T-helper 17 cell (primary cell): ENCODE measurements at regions not wholly inside any gene's neighbourhood (a gene's known extent, or its start where the extent isn't known, plus 50 kb on each side); places are given as distances from the start of the nearest gene placed in this dataset.
"Not testable (repeated sequence)": the region's sequence is repeated elsewhere in the genome, so short reads cannot be mapped to it uniquely, and the experiment has no call there.

Experiments used
- ATAC-seq: fragments of 150-1000 bp; cut with Tn5 transposase; 2 replicates; pipeline ENCODE4 v1.10.0; 2021; ENCODE audit warnings: mild to moderate bottlenecking, moderate library complexity
- DNase-seq, 3 donors: peaks; one replicate each; pipeline versions ENCODE4 v3.0.0 to v3.0.0-alpha.2; 2020 to 2021
- H3K9me3 ChIP-seq: one replicate; pipeline ENCODE4 v1.7.0; 2013; ENCODE audit warnings: low read length, mild to moderate bottlenecking; ENCODE audit not compliant: control insufficient read depth, poor library complexity, severe bottlenecking
- H3K27ac Mint-ChIP-seq: one replicate; pipeline ENCODE4 v1.8.0; 2022; ENCODE audit warnings: mild to moderate bottlenecking, moderate library complexity, mixed read lengths
- H3K27me3 Mint-ChIP-seq: one replicate; pipeline ENCODE4 v1.8.0; 2022; ENCODE audit warnings: mixed read lengths
- H3K36me3 Mint-ChIP-seq: one replicate; pipeline ENCODE4 v1.8.0; 2022; ENCODE audit warnings: low read depth, mixed read lengths
- H3K4me1 Mint-ChIP-seq: one replicate; pipeline ENCODE4 v1.8.0; 2022; ENCODE audit warnings: mild to moderate bottlenecking, mixed read lengths
- H3K4me3 Mint-ChIP-seq: one replicate; pipeline ENCODE4 v1.8.0; 2022; ENCODE audit warnings: mild to moderate bottlenecking, moderate library complexity, mixed read lengths

DNA sequence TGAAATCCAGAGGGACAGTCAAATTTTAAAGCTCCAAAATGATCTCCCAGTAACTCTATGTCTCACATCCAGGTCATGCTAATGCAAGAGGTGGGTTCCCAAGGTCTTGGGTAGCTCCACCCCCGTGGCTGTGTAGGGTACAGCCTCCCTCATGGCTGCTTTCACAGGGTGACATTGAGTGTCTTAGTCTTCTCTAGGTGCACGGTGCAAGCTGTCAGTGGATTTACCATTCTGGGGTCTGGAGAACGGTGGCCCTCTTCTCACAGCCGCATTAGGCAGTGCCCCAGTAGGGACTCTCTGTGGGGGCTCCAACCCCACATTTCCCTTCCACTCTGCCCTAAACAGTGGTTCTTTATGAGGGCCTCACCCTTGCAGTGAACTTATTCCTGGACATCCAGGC, 640.0 kb upstream of the TPTE start:
- not testable (repeated sequence) for H3K4me3 Mint-ChIP-seq, ATAC-seq, H3K36me3 Mint-ChIP-seq, H3K27ac Mint-ChIP-seq, DNase-seq, H3K4me1 Mint-ChIP-seq, H3K27me3 Mint-ChIP-seq, H3K9me3 ChIP-seq

DNA sequence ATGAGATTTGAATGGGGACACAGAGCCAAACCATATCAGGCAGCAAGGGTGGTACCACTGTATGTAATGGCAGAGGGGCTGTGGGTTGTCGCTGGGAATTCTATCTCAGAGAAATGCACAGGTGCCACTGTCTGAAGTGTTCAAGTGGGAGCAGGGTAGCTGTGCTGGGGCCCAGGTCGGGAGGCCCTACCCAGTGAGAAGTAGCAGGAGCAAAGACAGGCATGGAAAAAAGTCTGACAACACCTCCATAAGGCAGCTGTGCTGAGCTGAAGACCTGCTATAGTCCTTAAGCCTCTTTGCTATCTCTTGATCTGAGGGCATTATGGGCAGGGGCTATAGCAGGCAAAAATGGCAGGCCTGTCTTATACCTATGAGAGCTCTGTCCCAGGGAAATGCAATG, 638.3 kb upstream of the TPTE start:
- not testable (repeated sequence) for H3K9me3 ChIP-seq, H3K4me1 Mint-ChIP-seq, H3K36me3 Mint-ChIP-seq, H3K4me3 Mint-ChIP-seq, H3K27me3 Mint-ChIP-seq, ATAC-seq, H3K27ac Mint-ChIP-seq, DNase-seq

DNA sequence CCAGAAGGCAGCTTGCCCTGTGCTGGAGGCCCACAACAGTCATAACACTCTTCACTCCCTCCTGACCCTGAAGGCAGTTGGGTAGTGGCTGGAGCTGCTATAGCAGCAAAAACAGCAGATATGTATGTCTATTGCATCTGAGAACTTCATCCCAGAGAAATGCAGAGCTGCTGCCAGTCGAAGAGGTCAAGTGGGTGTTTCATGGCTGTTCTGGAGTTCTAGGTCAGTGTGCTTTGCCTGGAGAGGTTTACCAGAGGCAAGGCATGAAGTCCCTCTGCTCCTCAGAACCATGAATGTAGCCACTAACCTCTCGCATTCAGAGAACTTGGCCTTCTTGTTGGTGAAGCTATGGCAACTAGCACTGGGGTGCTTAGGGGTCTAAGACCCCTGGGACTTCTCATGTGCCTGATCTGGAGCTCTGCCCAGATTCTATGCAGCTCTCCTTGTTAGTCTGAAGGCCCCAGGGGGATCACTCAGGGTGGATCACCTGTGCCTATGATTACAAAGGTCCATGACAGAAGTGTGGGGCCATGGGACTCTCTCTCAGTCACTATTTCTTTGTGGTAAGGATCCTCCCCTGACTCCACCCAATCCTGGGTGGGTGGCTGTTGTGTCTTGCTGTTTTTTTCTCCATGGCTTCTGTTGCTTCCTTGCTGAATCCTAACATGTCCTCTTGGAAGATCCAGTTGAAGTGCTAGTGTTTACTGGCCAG, 637.7 kb upstream of the TPTE start:
- H3K4me1 Mint-ChIP-seq, H3K36me3 Mint-ChIP-seq, H3K27me3 Mint-ChIP-seq, H3K9me3 ChIP-seq, DNase-seq, H3K27ac Mint-ChIP-seq, H3K4me3 Mint-ChIP-seq, ATAC-seq: not testable (repeated sequence)

DNA sequence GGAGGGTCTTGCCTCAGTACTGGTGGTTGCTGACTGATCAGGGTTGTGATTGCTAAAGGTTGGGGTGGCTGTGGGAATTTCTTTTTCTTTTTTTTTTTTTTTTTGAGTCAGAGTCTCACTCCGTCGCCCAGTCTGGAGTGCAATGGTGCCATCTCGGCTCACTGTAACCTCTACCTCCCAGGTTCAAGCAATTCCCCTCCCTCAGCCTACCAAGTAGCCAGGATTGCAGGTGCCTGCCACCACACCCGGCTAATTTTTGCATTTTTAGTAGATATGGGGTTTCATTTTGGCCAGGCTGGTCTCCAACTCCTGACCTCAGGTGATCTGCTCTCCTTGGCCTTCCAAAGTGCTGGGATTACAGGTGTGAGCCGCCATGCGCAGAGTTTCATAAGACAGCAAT, 632.9 kb upstream of the TPTE start:
- H3K27ac Mint-ChIP-seq, DNase-seq, H3K4me1 Mint-ChIP-seq, H3K27me3 Mint-ChIP-seq, H3K9me3 ChIP-seq, H3K36me3 Mint-ChIP-seq, ATAC-seq, H3K4me3 Mint-ChIP-seq: not testable (repeated sequence)

DNA sequence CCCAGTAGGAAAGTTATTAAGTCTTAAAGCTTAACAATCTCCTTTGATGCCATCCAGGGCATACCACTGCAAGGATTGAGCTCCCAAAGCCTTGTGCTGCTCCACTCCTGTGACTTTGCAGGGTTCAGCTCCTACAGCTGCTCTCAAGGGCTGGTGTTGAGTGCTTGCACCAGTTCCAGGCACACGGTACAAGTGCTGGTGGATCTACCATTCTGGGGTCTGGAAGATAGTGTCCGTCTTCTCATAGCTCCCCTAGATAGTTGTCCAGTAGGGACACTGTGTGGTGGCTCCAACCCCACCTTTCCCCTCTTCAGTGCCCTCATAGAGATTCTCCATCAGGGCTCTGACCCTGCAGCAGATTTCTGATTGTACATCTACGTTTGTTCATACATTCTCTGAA, 617.8 kb upstream of the TPTE start:
- not testable (repeated sequence) for H3K27me3 Mint-ChIP-seq, H3K36me3 Mint-ChIP-seq, H3K4me1 Mint-ChIP-seq, DNase-seq, H3K4me3 Mint-ChIP-seq, H3K9me3 ChIP-seq, ATAC-seq, H3K27ac Mint-ChIP-seq

DNA sequence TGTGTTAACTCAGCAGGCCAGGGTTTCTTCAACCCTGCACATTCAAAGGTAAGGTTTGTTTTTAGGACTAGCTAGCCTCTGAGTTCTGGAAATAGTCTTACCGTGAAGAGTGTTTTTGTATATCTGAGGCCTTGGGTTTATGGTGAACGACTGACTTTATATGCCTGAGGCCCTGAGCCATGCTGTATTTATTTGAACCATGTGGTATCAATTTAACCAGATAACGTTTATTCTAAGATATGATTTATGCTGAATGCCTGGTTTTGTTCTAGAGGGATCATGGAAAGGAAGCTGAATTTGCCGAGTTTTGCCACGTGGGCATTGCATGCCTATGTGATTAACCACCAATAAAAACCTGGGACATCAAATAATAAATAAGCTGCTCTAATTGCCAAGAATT, 607.2 kb upstream of the TPTE start:
- not testable (repeated sequence) for H3K4me3 Mint-ChIP-seq, ATAC-seq, DNase-seq, H3K36me3 Mint-ChIP-seq, H3K27me3 Mint-ChIP-seq, H3K9me3 ChIP-seq, H3K27ac Mint-ChIP-seq, H3K4me1 Mint-ChIP-seq

DNA sequence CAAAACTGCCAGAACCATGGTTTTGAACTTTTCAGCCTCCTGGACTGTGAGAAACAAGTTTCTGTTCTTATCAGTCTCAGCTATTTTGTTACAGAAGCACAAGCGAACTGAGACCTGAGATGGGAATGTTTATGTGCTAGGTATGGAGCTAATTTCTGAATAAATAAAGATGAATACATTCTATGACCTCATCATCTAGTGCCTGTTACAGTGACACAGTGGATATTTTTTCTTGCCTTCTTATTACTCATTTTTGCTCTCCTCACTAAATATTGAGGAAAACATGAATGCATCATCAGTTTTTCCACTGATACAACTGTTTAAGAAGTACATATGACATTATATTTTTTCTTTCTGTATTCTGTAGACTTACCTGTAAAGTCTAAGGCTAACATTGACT, 601.9 kb upstream of the TPTE start:
- not testable (repeated sequence) for H3K27ac Mint-ChIP-seq, H3K9me3 ChIP-seq, H3K36me3 Mint-ChIP-seq, H3K27me3 Mint-ChIP-seq, H3K4me1 Mint-ChIP-seq, ATAC-seq, H3K4me3 Mint-ChIP-seq, DNase-seq

DNA sequence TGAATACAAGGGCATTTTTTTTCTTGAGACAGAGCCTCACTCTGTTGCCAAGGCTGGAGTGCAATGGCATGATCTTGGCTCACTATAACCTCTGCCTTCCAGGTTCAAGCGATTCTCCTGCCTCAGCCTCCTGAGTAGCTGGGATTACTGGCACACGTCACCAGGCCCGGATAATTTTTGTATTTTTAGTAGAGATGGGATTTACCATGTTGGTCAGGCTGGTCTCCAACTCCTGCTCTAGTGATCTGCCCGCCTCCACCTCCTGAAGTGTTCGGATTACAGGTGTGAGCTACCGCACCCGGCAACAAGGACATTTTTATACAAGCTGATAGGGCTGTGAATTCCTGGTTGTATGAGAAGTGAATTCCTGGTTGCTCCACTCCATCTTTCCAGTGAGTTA, 577.7 kb upstream of the TPTE start:
- not testable (repeated sequence) for H3K4me3 Mint-ChIP-seq, H3K4me1 Mint-ChIP-seq, H3K27ac Mint-ChIP-seq, H3K27me3 Mint-ChIP-seq, H3K9me3 ChIP-seq, ATAC-seq, H3K36me3 Mint-ChIP-seq, DNase-seq

DNA sequence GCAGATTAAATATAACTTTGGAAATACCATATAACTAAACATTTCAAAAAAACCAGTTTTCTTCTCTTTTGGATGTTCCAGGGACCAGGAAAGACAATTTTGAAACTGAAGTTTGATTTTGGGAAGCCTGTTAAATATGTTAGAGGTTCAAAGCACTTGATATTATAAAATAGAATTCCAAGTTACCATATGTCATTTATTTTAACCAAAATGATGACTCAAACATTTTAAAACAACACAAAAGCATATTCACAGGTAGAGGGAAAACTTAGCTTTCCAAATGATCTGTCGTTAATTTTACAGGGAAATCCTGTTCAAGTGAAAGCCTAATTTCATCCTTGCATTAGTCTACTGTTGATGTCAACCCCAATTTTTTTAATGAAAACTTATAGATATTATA, 575.3 kb upstream of the TPTE start:
- not testable (repeated sequence) for H3K36me3 Mint-ChIP-seq, DNase-seq, ATAC-seq, H3K27ac Mint-ChIP-seq, H3K4me3 Mint-ChIP-seq, H3K27me3 Mint-ChIP-seq, H3K4me1 Mint-ChIP-seq, H3K9me3 ChIP-seq

DNA sequence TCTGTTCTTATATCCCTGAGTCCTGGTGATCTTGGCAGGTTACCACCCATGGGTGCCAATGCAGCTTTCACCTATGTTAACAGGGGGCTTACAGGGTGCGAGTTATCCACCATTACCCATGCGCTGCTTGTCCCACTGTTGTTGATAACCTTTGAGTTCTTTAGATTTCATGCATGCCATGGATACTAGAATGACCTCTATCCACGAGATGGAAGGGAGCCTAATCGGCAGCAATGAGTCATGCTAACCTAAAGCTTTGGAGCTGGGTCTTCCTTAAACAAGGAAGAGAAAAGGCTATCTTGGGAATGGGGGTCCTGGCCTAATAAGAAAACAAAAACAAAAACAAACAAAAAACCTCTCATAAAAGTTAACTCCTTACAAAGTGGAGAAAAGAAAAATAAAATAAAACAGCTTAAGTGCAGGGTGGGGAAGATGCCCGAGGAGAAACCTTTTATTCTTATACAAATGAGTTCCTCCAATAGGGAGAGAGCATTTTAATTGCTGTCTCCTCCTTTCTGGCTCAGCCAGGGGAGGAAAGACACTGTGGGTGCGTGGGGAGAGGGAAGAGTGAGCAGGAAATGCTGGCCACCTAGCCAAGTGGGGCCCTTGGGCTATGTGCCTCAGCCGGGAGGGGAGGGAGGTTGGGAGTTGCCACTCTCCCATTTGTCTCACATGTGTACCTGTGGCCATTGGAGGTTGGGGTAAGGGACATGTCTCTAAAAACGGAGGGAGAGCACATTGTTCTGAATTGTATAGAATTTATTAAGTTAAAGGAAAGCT, 571.7 kb upstream of the TPTE start:
- H3K27me3 Mint-ChIP-seq, H3K36me3 Mint-ChIP-seq, H3K27ac Mint-ChIP-seq: not testable (repeated sequence)

DNA sequence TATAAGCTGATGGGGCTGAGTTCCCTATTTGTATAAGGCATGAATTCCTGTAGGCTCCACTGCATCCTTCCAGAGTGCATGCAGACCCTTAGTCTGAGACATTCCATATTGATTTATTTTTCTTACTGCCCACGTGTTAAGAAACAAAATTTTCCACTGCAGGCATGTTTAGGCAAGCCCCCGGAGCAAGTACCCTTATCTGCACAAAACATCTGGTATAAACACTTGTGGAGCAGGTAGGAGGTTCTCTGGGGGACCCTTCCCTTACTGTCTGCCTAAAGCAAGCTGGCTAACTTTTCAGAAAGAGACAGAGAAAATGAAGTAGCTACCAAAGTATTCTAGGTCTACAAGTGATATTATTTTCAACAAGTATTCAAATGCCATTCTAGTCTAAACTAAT, 571.0 kb upstream of the TPTE start:
- H3K9me3 ChIP-seq, H3K36me3 Mint-ChIP-seq, H3K4me3 Mint-ChIP-seq, H3K27ac Mint-ChIP-seq, H3K4me1 Mint-ChIP-seq, DNase-seq, H3K27me3 Mint-ChIP-seq, ATAC-seq: not testable (repeated sequence)

More for the DNA sequence above, 571.7 kb upstream of the TPTE start:
- H3K4me3 Mint-ChIP-seq, DNase-seq, ATAC-seq, H3K4me1 Mint-ChIP-seq, H3K9me3 ChIP-seq: not testable (repeated sequence)

DNA sequence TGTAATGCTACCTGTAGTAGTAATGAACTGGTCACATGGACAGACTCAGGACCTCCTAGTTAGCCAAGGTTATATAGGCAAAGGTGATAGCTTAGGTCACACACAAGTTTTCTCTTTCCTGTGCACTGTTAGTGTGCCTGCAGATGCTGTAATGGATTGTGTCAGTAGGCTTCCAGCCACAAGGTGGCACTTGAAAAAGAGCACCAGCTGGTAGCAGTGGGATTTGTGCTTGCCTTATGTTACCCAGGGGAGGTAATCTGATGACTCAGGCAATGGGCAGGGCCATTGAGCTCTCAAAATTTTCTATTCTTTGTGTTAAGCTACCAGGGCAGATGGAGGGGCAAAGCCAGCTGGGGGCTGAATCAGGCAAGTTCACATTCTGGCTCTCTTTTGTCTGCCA, 562.6 kb upstream of the TPTE start:
- H3K27me3 Mint-ChIP-seq: not testable (repeated sequence)

DNA sequence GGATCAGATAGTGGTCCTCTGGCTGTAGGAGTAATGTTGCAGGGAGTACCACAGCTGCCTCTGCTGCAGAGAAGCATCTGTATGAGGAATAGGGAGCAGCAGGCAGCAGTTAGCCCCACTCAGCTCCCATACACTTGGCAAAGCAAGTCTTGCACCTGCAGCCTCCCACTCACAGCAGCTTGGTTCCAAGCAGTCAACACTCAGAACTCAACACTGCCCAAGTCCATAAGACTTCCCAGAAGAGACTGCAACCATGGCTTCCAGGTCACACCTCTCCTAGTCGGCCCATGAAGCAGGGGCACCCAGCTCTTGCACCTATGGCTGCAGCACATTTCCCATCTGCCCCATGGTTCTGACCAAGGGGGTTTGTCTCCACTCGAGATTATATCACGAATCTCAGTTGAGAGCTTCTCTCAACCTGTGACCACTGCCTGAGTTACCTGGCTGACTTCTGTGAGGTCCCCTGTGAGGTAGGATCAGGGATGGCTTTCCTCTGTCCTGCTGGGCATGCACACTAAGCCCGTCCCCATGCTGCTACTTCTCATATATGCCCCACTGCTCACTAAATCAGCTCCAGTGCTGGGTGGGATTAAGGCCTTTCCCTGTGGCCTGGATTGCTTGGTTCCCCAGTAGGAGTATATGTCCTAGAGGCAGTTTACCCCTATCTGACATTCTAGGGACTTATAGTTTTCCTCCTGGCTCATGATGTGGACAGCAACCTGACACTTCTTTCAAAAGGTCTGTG, 562.0 kb upstream of the TPTE start:
- not testable (repeated sequence) for DNase-seq, ATAC-seq, H3K27ac Mint-ChIP-seq, H3K9me3 ChIP-seq, H3K4me3 Mint-ChIP-seq, H3K27me3 Mint-ChIP-seq, H3K36me3 Mint-ChIP-seq, H3K4me1 Mint-ChIP-seq

More for the DNA sequence above, 562.6 kb upstream of the TPTE start:
- not testable (repeated sequence) for H3K27ac Mint-ChIP-seq, H3K4me1 Mint-ChIP-seq, H3K9me3 ChIP-seq, ATAC-seq, DNase-seq, H3K36me3 Mint-ChIP-seq, H3K4me3 Mint-ChIP-seq
